Hepatocyte (in vitro differentiated cells): ENCODE measurements at regions not wholly inside any gene's neighbourhood (a gene's known extent, or its start where the extent isn't known, plus 50 kb on each side); places are given as distances from the start of the nearest gene placed in this dataset.

Experiments
- DNase-seq: peaks from one replicate; pipeline ENCODE4 v3.0.0-alpha.2; 2016; ENCODE audit warnings: low spot score
- H2AFZ ChIP-seq: fragments of 200-600 bp; sonication (generic); 2 replicates; pipeline ENCODE4 v1.6.0; 2016; ENCODE audit warnings: antibody characterized with exemption, mild to moderate bottlenecking
- H3K27ac ChIP-seq: fragments of 200-600 bp; sonication (generic); 2 replicates; pipeline ENCODE4 v1.5.1; 2016; ENCODE audit warnings: mild to moderate bottlenecking
- H3K27me3 ChIP-seq: fragments of 200-600 bp; sonication (generic); 2 replicates; pipeline ENCODE4 v1.6.1; 2016
- H3K36me3 ChIP-seq: fragments of 200-600 bp; sonication (generic); replicated peaks from 2 replicates; pipeline ENCODE4 v1.5.1; 2016; ENCODE audit warnings: low read depth; ENCODE audit not compliant: insufficient read depth
- H3K4me1 ChIP-seq: fragments of 200-600 bp; sonication (generic); 2 replicates; pipeline ENCODE4 v1.5.1; 2016; ENCODE audit warnings: mild to moderate bottlenecking, moderate library complexity; ENCODE audit not compliant: insufficient read depth
- H3K4me2 ChIP-seq: fragments of 200-600 bp; sonication (generic); 2 replicates; pipeline ENCODE4 v1.6.0; 2016
- H3K4me3 ChIP-seq: fragments of 200-600 bp; sonication (generic); 2 replicates; pipeline ENCODE4 v1.5.1; 2016; ENCODE audit warnings: mild to moderate bottlenecking
- H3K79me2 ChIP-seq: fragments of 200-600 bp; sonication (generic); 2 replicates; pipeline ENCODE4 v1.6.0; 2017; ENCODE audit warnings: mild to moderate bottlenecking
- H3K9me2 ChIP-seq: fragments of 200-600 bp; sonication (generic); replicated peaks from 2 replicates; pipeline ENCODE4 v1.6.0; 2017; ENCODE audit warnings: mild to moderate bottlenecking; ENCODE audit not compliant: insufficient read depth
- H3K9me3 ChIP-seq: fragments of 200-600 bp; sonication (generic); 2 replicates; pipeline ENCODE4 v1.5.1; 2016; ENCODE audit warnings: low read depth, mild to moderate bottlenecking
- H4K20me1 ChIP-seq: fragments of 200-600 bp; sonication (generic); 2 replicates; pipeline ENCODE4 v1.6.0; 2016; ENCODE audit warnings: mild to moderate bottlenecking; ENCODE audit not compliant: insufficient read depth, poor library complexity, severe bottlenecking
- CTCF ChIP-seq: fragments of 200-600 bp; sonication (generic); IDR thresholded peaks from 2 replicates; pipeline ENCODE4 v1.5.1; 2016; ENCODE audit warnings: antibody characterized with exemption, mild to moderate bottlenecking; ENCODE audit not compliant: poor library complexity
- EZH2 ChIP-seq: fragments of 200-600 bp; sonication (generic); IDR thresholded peaks from 2 replicates; pipeline ENCODE4 v1.6.1; 2016; ENCODE audit warnings: antibody characterized with exemption, mild to moderate bottlenecking, borderline replicate concordance
- EZH2phosphoT487 ChIP-seq: fragments of 200-600 bp; sonication (generic); IDR thresholded peaks from one replicate; pipeline ENCODE4 v1.6.1; 2018; ENCODE audit warnings: antibody characterized with exemption, mild to moderate bottlenecking, low read depth, moderate library complexity; ENCODE audit not compliant: unreplicated experiment, severe bottlenecking
- WGBS: methylation state at CpG from one replicate; pipeline ENCODE4 v1.1.6; 2016; ENCODE audit warnings: low lambda C conversion rate; ENCODE audit errors: missing lambda C conversion rate; 5-methylcytosine and 5-hydroxymethylcytosine counted together

- Histone ChIP-seq H3K79me2 (no peaks in the 10 kb centered on the region), H4K20me1 (no peaks in the 10 kb centered on the region), H3K4me3 (no peak overlapping the region), H3K27me3 (no peaks in the 10 kb centered on the region), H3K4me1 (peaks cover 41% of the 10 kb centered on the region), H3K36me3 (no peaks in the 10 kb centered on the region), H3K27ac (peak overlapping the region; percentile 77), H2AFZ (no peak overlapping the region), H3K9me3 (no peaks in the 10 kb centered on the region), H3K9me2 (no peaks in the 10 kb centered on the region), H3K4me2 (no peak overlapping the region)
- peak; percentile 90 for DNase-seq
- 57% methylated on average over 18 of the region's 18 CpGs for WGBS
- no peak for TF ChIP-seq CTCF
- TF ChIP-seq EZH2 = no peak
- TF ChIP-seq EZH2phosphoT487 = no peak
These were observed 312.0 kb upstream of the ZMIZ1 start for GRCh38 chr10:78756604-78757343.

GRCh38 chr10:78757344-78757925 lies 311.3 kb upstream of the ZMIZ1 start:
- H2AFZ ChIP-seq = no peak overlapping the region
- WGBS = 58% methylated on average over 16 of the region's 16 CpGs
- H3K36me3 ChIP-seq = no peaks in the 10 kb centered on the region
- H3K4me2 ChIP-seq = no peak overlapping the region
- no peaks in the 10 kb centered on the region for H3K9me3 ChIP-seq
- DNase-seq = peak; percentile 65
- H3K4me3 ChIP-seq = no peak overlapping the region
- peak overlapping the region; percentile 70 for H3K27ac ChIP-seq
- H4K20me1 ChIP-seq = no peaks in the 10 kb centered on the region
- H3K4me1 ChIP-seq = peaks cover 44% of the 10 kb centered on the region
- H3K27me3 ChIP-seq = no peaks in the 10 kb centered on the region
- H3K79me2 ChIP-seq = no peaks in the 10 kb centered on the region
- H3K9me2 ChIP-seq = no peaks in the 10 kb centered on the region
- TF ChIP-seq EZH2phosphoT487 (no peak), CTCF (no peak), EZH2 (no peak)

GRCh38 chr10:78758176-78758575 lies 310.6 kb upstream of the ZMIZ1 start:
- 97% methylated on average over 6 of the region's 6 CpGs for WGBS
- H3K27ac ChIP-seq = no peak overlapping the region
- H3K4me3 ChIP-seq = no peak overlapping the region
- no peaks in the 10 kb centered on the region for H3K9me2 ChIP-seq
- no peaks in the 10 kb centered on the region for H4K20me1 ChIP-seq
- peaks cover 44% of the 10 kb centered on the region for H3K4me1 ChIP-seq
- no peaks in the 10 kb centered on the region for H3K9me3 ChIP-seq
- H3K4me2 ChIP-seq = no peak overlapping the region
- H3K36me3 ChIP-seq = no peaks in the 10 kb centered on the region
- no peak for TF ChIP-seq CTCF
- H3K79me2 ChIP-seq = no peaks in the 10 kb centered on the region
- no peak overlapping the region for H2AFZ ChIP-seq
- no peak for DNase-seq
- no peaks in the 10 kb centered on the region for H3K27me3 ChIP-seq
